ENCODE measurements at regions not wholly inside any gene's neighbourhood (a gene's known extent, or its start where the extent isn't known, plus 50 kb on each side); places are given as distances from the start of the nearest gene placed in this dataset.

GRCh38 chr5:74294231-74294705 lies 346.3 kb downstream of the ENC1 start:
- Histone ChIP-seq H3K4me1 (ENCODE audit: low read depth) (no peaks in the 10 kb centered on the region), H3K4me3 (no peak overlapping the region), H3K36me3 (no peaks in the 10 kb centered on the region), H3K9me3 (ENCODE audit: low read depth) (no peaks in the 10 kb centered on the region), H3K27me3 (no peaks in the 10 kb centered on the region), H3K27ac (no peak overlapping the region)
- TF ChIP-seq CTCF (IDR thresholded peaks at IDR 0.05; ENCODE audit: low read depth, low read length) = no peak
- peak in 1 of 2 donors; percentile 41 for DNase-seq (ENCODE audit: low read depth in 1 of 2, low spot score in 1 of 2)

GRCh38 chr5:74293182-74293581 lies 347.3 kb downstream of the ENC1 start:
- no peaks in the 10 kb centered on the region for H3K27me3 ChIP-seq
- no peak overlapping the region for H3K27ac ChIP-seq
- TF ChIP-seq CTCF (IDR thresholded peaks at IDR 0.05; ENCODE audit: low read depth, low read length) = no peak
- H3K9me3 ChIP-seq (ENCODE audit: low read depth) = no peaks in the 10 kb centered on the region
- no peaks in the 10 kb centered on the region for H3K4me1 ChIP-seq (ENCODE audit: low read depth)
- H3K36me3 ChIP-seq = no peaks in the 10 kb centered on the region
- no peak for DNase-seq (ENCODE audit: low read depth in 1 of 2, low spot score in 1 of 2)
- H3K4me3 ChIP-seq = no peak overlapping the region

GRCh38 chr5:74290634-74291241 lies 349.8 kb downstream of the ENC1 start:
- Histone ChIP-seq H3K4me1 (ENCODE audit: low read depth) (no peaks in the 10 kb centered on the region), H3K27ac (no peak overlapping the region), H3K4me3 (no peak overlapping the region), H3K27me3 (no peaks in the 10 kb centered on the region), H3K36me3 (no peaks in the 10 kb centered on the region), H3K9me3 (ENCODE audit: low read depth) (no peaks in the 10 kb centered on the region)
- no peak for DNase-seq (ENCODE audit: low read depth in 1 of 2, low spot score in 1 of 2)
- TF ChIP-seq CTCF (IDR thresholded peaks at IDR 0.05; ENCODE audit: low read depth, low read length) = no peak

- Histone ChIP-seq H3K4me1 (ENCODE audit: low read depth) (no peaks in the 10 kb centered on the region), H3K27ac (no peak overlapping the region), H3K27me3 (no peaks in the 10 kb centered on the region), H3K36me3 (no peaks in the 10 kb centered on the region), H3K9me3 (ENCODE audit: low read depth) (no peaks in the 10 kb centered on the region), H3K4me3 (no peak overlapping the region)
- DNase-seq (ENCODE audit: low read depth in 1 of 2, low spot score in 1 of 2) = no peak
- no peak for TF ChIP-seq CTCF (IDR thresholded peaks at IDR 0.05; ENCODE audit: low read depth, low read length)
These were observed 350.8 kb downstream of the ENC1 start for GRCh38 chr5:74289691-74290090.

- Histone ChIP-seq H3K4me3 (no peak overlapping the region), H3K27ac (no peak overlapping the region), H3K9me3 (ENCODE audit: low read depth) (no peaks in the 10 kb centered on the region), H3K4me1 (ENCODE audit: low read depth) (no peaks in the 10 kb centered on the region), H3K36me3 (no peaks in the 10 kb centered on the region), H3K27me3 (no peaks in the 10 kb centered on the region)
- no peak for TF ChIP-seq CTCF (IDR thresholded peaks at IDR 0.05; ENCODE audit: low read depth, low read length)
- DNase-seq (ENCODE audit: low read depth in 1 of 2, low spot score in 1 of 2) = no peak
These were observed 351.3 kb downstream of the ENC1 start for GRCh38 chr5:74289238-74289637.

Data from cardiac muscle cell (in vitro differentiated cells and primary cell).